CD4-positive, alpha-beta T cell (primary cell): ENCODE measurements at regions not wholly inside any gene's neighbourhood (a gene's known extent, or its start where the extent isn't known, plus 50 kb on each side); places are given as distances from the start of the nearest gene placed in this dataset.

Source experiments
- ATAC-seq: fragments of 200-7000 bp; cut with Tn5 transposase; one replicate; pipeline ENCODE4 v1.10.0; 2022; ENCODE audit warnings: mild to moderate bottlenecking; ENCODE audit not compliant: poor library complexity
- CTCF ChIA-PET: fragments of 350-600 bp; sonication (Branson Sonifier 250); formaldehyde crosslinking; loops from one replicate; lab custom pipeline; 2021; ENCODE audit warnings: antibody characterized with exemption, inconsistent platforms; lab: Charles Lee
- POLR2A ChIA-PET: fragments of 350-600 bp; sonication (Branson Sonifier 250); formaldehyde crosslinking; loops from one replicate; lab custom pipeline; 2021; ENCODE audit warnings: antibody characterized with exemption, inconsistent platforms; lab: Charles Lee
- DNase-seq, 14 experiments: peaks; one replicate each; pipeline ENCODE4 v3.0.0-alpha.2; 2013 to 2020; ENCODE audit warnings: mixed read lengths in 2 of 14
- H3K27ac ChIP-seq, 2 donors: one replicate each; pipeline versions ENCODE4 v1.5.1 to v1.7.0; 2013; ENCODE audit warnings: low read length in 2 of 2, low read depth in 1 of 2, mild to moderate bottlenecking in 1 of 2
- H3K27me3 ChIP-seq, 2 experiments: 1 replicate in 1 of 2; 2 replicates in 1 of 2; pipeline versions ENCODE4 v1.6.1 to v1.7.0; 2013; ENCODE audit warnings: low read length in 2 of 2, control low read depth in 1 of 2, mild to moderate bottlenecking in 1 of 2, moderate library complexity in 1 of 2; ENCODE audit not compliant: insufficient read depth in 2 of 2, control insufficient read depth in 1 of 2
- H3K36me3 ChIP-seq: one replicate; pipeline ENCODE4 v1.6.1; 2013; ENCODE audit warnings: low read length, control low read depth; ENCODE audit not compliant: insufficient read depth
- H3K4me1 ChIP-seq: one replicate; pipeline ENCODE4 v1.6.1; 2013; ENCODE audit warnings: low read length, control low read depth; ENCODE audit not compliant: insufficient read depth
- H3K4me3 ChIP-seq: one replicate; pipeline ENCODE4 v1.5.1; 2013; ENCODE audit warnings: mild to moderate bottlenecking, low read length, moderate library complexity
- H3K9me3 ChIP-seq, 2 experiments: 1 replicate in 1 of 2; 2 replicates in 1 of 2; pipeline versions ENCODE4 v1.6.1 to v1.7.0; 2013; ENCODE audit warnings: low read length in 2 of 2, mild to moderate bottlenecking in 2 of 2, control low read depth in 1 of 2, moderate library complexity in 1 of 2; ENCODE audit not compliant: control insufficient read depth in 1 of 2, insufficient read depth in 1 of 2
- H3K27ac Mint-ChIP-seq: one replicate; pipeline ENCODE4 v1.8.0; 2020; ENCODE audit warnings: mixed read lengths
- H3K27me3 Mint-ChIP-seq: one replicate; pipeline ENCODE4 v1.8.0; 2021; ENCODE audit warnings: mixed read lengths
- H3K36me3 Mint-ChIP-seq: one replicate; pipeline ENCODE4 v1.8.0; 2021; ENCODE audit warnings: low read depth, mixed read lengths
- H3K4me1 Mint-ChIP-seq: one replicate; pipeline ENCODE4 v1.8.0; 2021; ENCODE audit warnings: low read depth, mixed read lengths
- H3K4me3 Mint-ChIP-seq: one replicate; pipeline ENCODE4 v1.8.0; 2020; ENCODE audit warnings: mild to moderate bottlenecking, mixed read lengths
- H3K9me3 Mint-ChIP-seq: one replicate; pipeline ENCODE4 v1.8.0; 2020; ENCODE audit warnings: mixed read lengths
- CTCF ChIP-seq: fragments of 200-600 bp; IDR thresholded peaks from one replicate; pipeline ENCODE4 v1.8.0; 2022; ENCODE audit warnings: antibody characterized with exemption, mild to moderate bottlenecking
- intact Hi-C, 2 experiments: fragments of 100-400 bp; cut with DNase I in 1 of 2; cut with micrococcal nuclease in 1 of 2; formaldehyde crosslinking; loops; one replicate each; pipeline versions ENCODE4 v1.15.1 to v1.9.0; 2023 to 2025; cut with DNase I, micrococcal nuclease

- no peak for TF ChIP-seq CTCF
- H3K36me3 ChIP-seq = no peaks in the 10 kb centered on the region
- H3K27ac Mint-ChIP-seq = no peak overlapping the region
Observed at GRCh38 chr14:65794674-65795279, 382.2 kb downstream of the FUT8 start.

GRCh38 chr14:65798216-65798615 lies 385.7 kb downstream of the FUT8 start:
- CTCF ChIA-PET = no interaction called here
- no peaks in the 10 kb centered on the region for H3K9me3 Mint-ChIP-seq
- POLR2A ChIA-PET = no interaction called here
- H3K36me3 Mint-ChIP-seq = no peaks in the 10 kb centered on the region
- no peak for ATAC-seq
- H3K27me3 Mint-ChIP-seq = no peaks in the 10 kb centered on the region
- no peak overlapping the region for H3K27ac ChIP-seq
- no peaks in the 10 kb centered on the region for H3K27me3 ChIP-seq
- no peaks in the 10 kb centered on the region for H3K9me3 ChIP-seq
- no peak for TF ChIP-seq CTCF
- DNase-seq = no peak
- H3K36me3 ChIP-seq = no peaks in the 10 kb centered on the region
- H3K27ac Mint-ChIP-seq = no peak overlapping the region
- H3K4me3 ChIP-seq = no peak overlapping the region
- H3K4me3 Mint-ChIP-seq = no peak overlapping the region
- H3K4me1 ChIP-seq = no peaks in the 10 kb centered on the region
- H3K4me1 Mint-ChIP-seq = no peaks in the 10 kb centered on the region
- intact Hi-C loops = no loop called here

More at GRCh38 chr14:65794674-65795279, 382.2 kb downstream of the FUT8 start:
- Histone ChIP-seq H3K27ac (no peak overlapping the region), H3K9me3 (peaks cover 0 to 5% of the 10 kb centered on the region in 2 experiments), H3K27me3 (no peaks in the 10 kb centered on the region), H3K4me3 (no peak overlapping the region), H3K4me1 (peaks cover 4% of the 10 kb centered on the region)
- no peak overlapping the region for H3K4me3 Mint-ChIP-seq
- no peaks in the 10 kb centered on the region for H3K4me1 Mint-ChIP-seq
- H3K36me3 Mint-ChIP-seq = no peaks in the 10 kb centered on the region
- intact Hi-C loops = no loop called here
- POLR2A ChIA-PET = interaction anchor here (1.0 kb wide), 1 partner anchor 52 kb away, joined by 3 read pairs; no protein-coding TSS in a partner anchor
- DNase-seq (no peak), ATAC-seq (no peak)
- CTCF ChIA-PET = interaction anchor here (1.4 kb wide), 1 partner anchor 30 kb away, joined by 3 read pairs; no protein-coding TSS in a partner anchor
- H3K27me3 Mint-ChIP-seq = no peaks in the 10 kb centered on the region
- H3K9me3 Mint-ChIP-seq = no peaks in the 10 kb centered on the region

- Mint-ChIP-seq H3K36me3 (no peaks in the 10 kb centered on the region), H3K9me3 (no peaks in the 10 kb centered on the region), H3K27ac (no peak overlapping the region), H3K27me3 (no peaks in the 10 kb centered on the region), H3K4me3 (no peak overlapping the region), H3K4me1 (no peaks in the 10 kb centered on the region)
- TF ChIP-seq CTCF = no peak
- ATAC-seq (no peak), DNase-seq (no peak)
- H3K36me3 ChIP-seq = no peaks in the 10 kb centered on the region
- H3K27me3 ChIP-seq = no peaks in the 10 kb centered on the region
- H3K4me3 ChIP-seq = no peak overlapping the region
- intact Hi-C loops = no loop called here
- ChIA-PET POLR2A (no interaction called here), CTCF (no interaction called here)
- no peaks in the 10 kb centered on the region for H3K4me1 ChIP-seq
- H3K9me3 ChIP-seq = no peaks in the 10 kb centered on the region
- H3K27ac ChIP-seq = no peak overlapping the region
Observed at GRCh38 chr14:65800694-65801093, 388.2 kb downstream of the FUT8 start.
